SK-N-SH treated with all-trans-retinoic acid at 6 μM for 48 hours (cell line): ENCODE measurements at regions not wholly inside any gene's neighbourhood (a gene's known extent, or its start where the extent isn't known, plus 50 kb on each side); places are given as distances from the start of the nearest gene placed in this dataset.

ENCODE experiments used
- ATAC-seq: fragments of 200-7000 bp; cut with Tn5 transposase; 3 replicates; pipeline ENCODE4 v1.9.1; 2020; ENCODE audit warnings: mild to moderate bottlenecking, moderate library complexity
- ARNTL ChIP-seq: fragments of 450-650 bp; formaldehyde crosslinking; IDR thresholded peaks from 2 replicates; pipeline ENCODE4 v1.5.0; 2020; ENCODE audit warnings: low read depth, mild to moderate bottlenecking, moderate library complexity, borderline replicate concordance
- BACH2 ChIP-seq: fragments of 250-450 bp; sonication (Bioruptor Pico); IDR thresholded peaks from 2 replicates; pipeline ENCODE4 v1.9.0; 2021; ENCODE audit warnings: mild to moderate bottlenecking, borderline replicate concordance
- CREB5 ChIP-seq: fragments of 250-450 bp; sonication (Bioruptor Pico); IDR thresholded peaks from 2 replicates; pipeline ENCODE4 v1.5.1; 2020; ENCODE audit warnings: low read depth, mild to moderate bottlenecking, moderate library complexity
- CSDC2 ChIP-seq: fragments of 250-450 bp; sonication (Bioruptor Pico); IDR thresholded peaks from 2 replicates; pipeline ENCODE4 v1.5.0; 2020; ENCODE audit warnings: mild to moderate bottlenecking, moderate library complexity
- CSRNP3 ChIP-seq: fragments of 250-450 bp; sonication (Bioruptor Pico); IDR thresholded peaks from 2 replicates; pipeline ENCODE4 v1.5.1; 2021; ENCODE audit warnings: mild to moderate bottlenecking, moderate library complexity
- ESRRG ChIP-seq: fragments of 250-450 bp; sonication (Bioruptor Pico); IDR thresholded peaks from 2 replicates; pipeline ENCODE4 v1.6.1; 2021; ENCODE audit warnings: mild to moderate bottlenecking
- GLIS3 ChIP-seq: fragments of 250-450 bp; sonication (Bioruptor Pico); IDR thresholded peaks from 2 replicates; pipeline ENCODE4 v1.5.0; 2020; ENCODE audit warnings: mild to moderate bottlenecking, moderate library complexity
- ISL1 ChIP-seq: fragments of 250-450 bp; sonication (Bioruptor Pico); IDR thresholded peaks from 2 replicates; pipeline ENCODE4 v2.1.2; 2022; ENCODE audit warnings: mild to moderate bottlenecking, moderate library complexity
- OSR1 ChIP-seq: fragments of 250-450 bp; sonication (Bioruptor Pico); IDR thresholded peaks from 2 replicates; pipeline ENCODE4 v1.8.0; 2022; ENCODE audit warnings: moderate library complexity, mild to moderate bottlenecking, inconsistent platforms
- PATZ1 ChIP-seq: fragments of 250-450 bp; sonication (Bioruptor Pico); IDR thresholded peaks from 2 replicates; pipeline ENCODE4 v1.8.0; 2020; ENCODE audit warnings: mild to moderate bottlenecking, moderate library complexity, borderline replicate concordance
- POU6F1 ChIP-seq: fragments of 250-450 bp; sonication (Bioruptor Pico); IDR thresholded peaks from 2 replicates; pipeline ENCODE4 v1.8.0; 2021; ENCODE audit warnings: low read depth, mild to moderate bottlenecking, moderate library complexity, borderline replicate concordance
- PPARA ChIP-seq: fragments of 250-450 bp; sonication (Bioruptor Pico); IDR thresholded peaks from 2 replicates; pipeline ENCODE4 v1.5.0; 2020; ENCODE audit warnings: mild to moderate bottlenecking, borderline replicate concordance
- RARB ChIP-seq: fragments of 250-450 bp; sonication (Bioruptor Pico); IDR thresholded peaks from 2 replicates; pipeline ENCODE4 v1.8.0; 2021; ENCODE audit warnings: mild to moderate bottlenecking, moderate library complexity
- SNAI2 ChIP-seq: fragments of 250-450 bp; sonication (Bioruptor Pico); IDR thresholded peaks from 2 replicates; pipeline ENCODE4 v1.5.0; 2020; ENCODE audit warnings: mild to moderate bottlenecking, moderate library complexity
- TCF4 ChIP-seq: fragments of 250-450 bp; sonication (Bioruptor Pico); IDR thresholded peaks from 2 replicates; pipeline ENCODE4 v1.8.0; 2021; ENCODE audit warnings: mild to moderate bottlenecking, moderate library complexity, borderline replicate concordance
- TOX ChIP-seq: fragments of 250-450 bp; sonication (Bioruptor Pico); IDR thresholded peaks from 2 replicates; pipeline ENCODE4 v1.8.0; 2021; ENCODE audit warnings: mild to moderate bottlenecking, moderate library complexity, borderline replicate concordance
- TSHZ2 ChIP-seq: fragments of 250-450 bp; sonication (Bioruptor Pico); IDR thresholded peaks from 2 replicates; pipeline ENCODE4 v1.5.0; 2020; ENCODE audit warnings: mild to moderate bottlenecking, moderate library complexity
- ZC3H10 ChIP-seq: fragments of 250-450 bp; sonication (Bioruptor Pico); IDR thresholded peaks from 2 replicates; pipeline ENCODE4 v1.5.1; 2021; ENCODE audit warnings: mild to moderate bottlenecking, moderate library complexity
- ZFP30 ChIP-seq: fragments of 450-650 bp; formaldehyde crosslinking; IDR thresholded peaks from 2 replicates; pipeline ENCODE4 v1.5.0; 2022; ENCODE audit warnings: mild to moderate bottlenecking, moderate library complexity
- ZNF565 ChIP-seq: fragments of 450-650 bp; formaldehyde crosslinking; conservative IDR thresholded peaks from 2 replicates; pipeline ENCODE4 v1.5.0; 2020; ENCODE audit warnings: low read depth, mild to moderate bottlenecking, moderate library complexity
- ZNF70 ChIP-seq: fragments of 450-650 bp; formaldehyde crosslinking; IDR thresholded peaks from 2 replicates; pipeline ENCODE4 v1.5.0; 2020; ENCODE audit warnings: mild to moderate bottlenecking, moderate library complexity
- ZNF8 ChIP-seq: fragments of 450-650 bp; formaldehyde crosslinking; IDR thresholded peaks from 2 replicates; pipeline ENCODE4 v1.5.0; 2020; ENCODE audit warnings: mild to moderate bottlenecking, moderate library complexity

- peak; percentile 11 for ATAC-seq
- TF ChIP-seq ZNF70 (CRISPR knock-in tag) (no peak), TCF4 (CRISPR knock-in tag) (no peak), OSR1 (CRISPR knock-in tag) (no peak), SNAI2 (CRISPR knock-in tag) (no peak), ZNF565 (CRISPR knock-in tag) (no peak), TSHZ2 (CRISPR knock-in tag) (no peak), BACH2 (CRISPR knock-in tag) (no peak), TOX (CRISPR knock-in tag) (no peak), CSDC2 (CRISPR knock-in tag) (no peak), ZNF8 (no peak), PPARA (no peak)
- TF ChIP-seq, all 23 proteins: peak for 0
Measured at GRCh38 chr10:6722616-6723004, 142.5 kb upstream of the PRKCQ start.

- TF ChIP-seq PPARA = no peak
- no peak for TF ChIP-seq ZNF70 (CRISPR knock-in tag)
- TF ChIP-seq ARNTL = no peak
- TF ChIP-seq ISL1 (CRISPR knock-in tag) = no peak
- no peak for TF ChIP-seq CSRNP3
- TF ChIP-seq ZFP30 (CRISPR knock-in tag) = no peak
- TF ChIP-seq ESRRG (CRISPR knock-in tag) = no peak
- TF ChIP-seq POU6F1 = no peak
- TF ChIP-seq OSR1 (CRISPR knock-in tag) = no peak
- no peak for TF ChIP-seq CREB5 (CRISPR knock-in tag)
- TF ChIP-seq TCF4 (CRISPR knock-in tag) = no peak
- TF ChIP-seq GLIS3 (CRISPR knock-in tag) = no peak
- TF ChIP-seq ZNF565 (CRISPR knock-in tag) = no peak
- no peak for TF ChIP-seq ZNF8
- no peak for TF ChIP-seq RARB (CRISPR knock-in tag)
- TF ChIP-seq ZC3H10 (CRISPR knock-in tag) = no peak
- TF ChIP-seq BACH2 (CRISPR knock-in tag) = no peak
- TF ChIP-seq TOX (CRISPR knock-in tag) = no peak
- TF ChIP-seq PATZ1 (CRISPR knock-in tag) = no peak
- no peak for TF ChIP-seq SNAI2 (CRISPR knock-in tag)
- peak; percentile 86 for ATAC-seq
Measured at GRCh38 chr10:6721964-6722615, 142.0 kb upstream of the PRKCQ start.

GRCh38 chr10:6721480-6721879, 141.4 kb upstream of the PRKCQ start:
- ATAC-seq = peak; percentile 88

More at GRCh38 chr10:6721480-6721879, 141.4 kb upstream of the PRKCQ start:
- TF ChIP-seq POU6F1 = no peak
- TF ChIP-seq ZNF70 (CRISPR knock-in tag) = no peak
- no peak for TF ChIP-seq ZFP30 (CRISPR knock-in tag)
- TF ChIP-seq TCF4 (CRISPR knock-in tag) = no peak
